Choroid plexus epithelial cell (primary cell): ENCODE measurements at regions not wholly inside any gene's neighbourhood (a gene's known extent, or its start where the extent isn't known, plus 50 kb on each side); places are given as distances from the start of the nearest gene placed in this dataset.
A peak's percentile ranks its signal among the peaks of the same experiment; 100 is the strongest.
"Not testable (repeated sequence)": the region's sequence is repeated elsewhere in the genome, so short reads cannot be mapped to it uniquely, and the experiment has no call there.

Source experiments
- DNase-seq: peaks from one replicate; pipeline ENCODE4 v3.0.0-alpha.2; 2010; ENCODE audit warnings: low read depth
- H3K4me3 ChIP-seq: 2 replicates; pipeline ENCODE4 v1.5.1; 2011; ENCODE audit warnings: low read depth, mild to moderate bottlenecking, control low read depth, low read length, moderate library complexity
- TF ChIP-seq, protein P1 (sequence below): conservative IDR thresholded peaks from 2 replicates; pipeline ENCODE4 v1.5.1; 2011; ENCODE audit warnings: low read depth, mild to moderate bottlenecking, control low read depth, inconsistent platforms, low read length, moderate library complexity

DNA sequence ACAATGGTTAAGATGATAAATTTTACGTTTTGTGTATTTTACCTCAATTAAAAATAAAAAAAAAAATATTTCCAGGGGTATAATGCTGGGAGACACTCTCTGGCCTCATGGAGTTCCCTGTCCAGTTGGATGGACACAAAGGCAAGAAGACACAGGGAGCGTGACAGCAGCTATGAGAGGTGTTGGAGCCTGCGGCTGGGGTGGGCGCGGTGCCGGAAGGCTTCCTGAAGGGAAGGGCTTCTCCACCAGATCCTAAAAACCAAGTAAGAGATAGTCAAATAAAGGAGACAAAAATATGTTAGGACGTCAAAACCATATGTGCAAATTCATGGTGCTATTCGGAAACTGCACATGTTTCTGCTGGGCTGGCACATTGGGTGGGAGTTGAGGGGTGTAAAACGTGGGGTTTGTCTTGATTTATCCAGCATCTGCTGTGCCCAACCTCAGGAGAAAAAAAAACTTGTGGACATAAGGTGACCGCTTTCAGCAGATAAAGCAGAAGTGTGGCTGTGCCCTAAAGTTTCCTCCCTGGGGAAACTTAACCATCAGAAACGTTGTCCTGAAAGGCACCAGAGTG lies 467.6 kb downstream of the RNF144A start:
- no peak overlapping the region for H3K4me3 ChIP-seq
- TF ChIP-seq, protein P1, sequence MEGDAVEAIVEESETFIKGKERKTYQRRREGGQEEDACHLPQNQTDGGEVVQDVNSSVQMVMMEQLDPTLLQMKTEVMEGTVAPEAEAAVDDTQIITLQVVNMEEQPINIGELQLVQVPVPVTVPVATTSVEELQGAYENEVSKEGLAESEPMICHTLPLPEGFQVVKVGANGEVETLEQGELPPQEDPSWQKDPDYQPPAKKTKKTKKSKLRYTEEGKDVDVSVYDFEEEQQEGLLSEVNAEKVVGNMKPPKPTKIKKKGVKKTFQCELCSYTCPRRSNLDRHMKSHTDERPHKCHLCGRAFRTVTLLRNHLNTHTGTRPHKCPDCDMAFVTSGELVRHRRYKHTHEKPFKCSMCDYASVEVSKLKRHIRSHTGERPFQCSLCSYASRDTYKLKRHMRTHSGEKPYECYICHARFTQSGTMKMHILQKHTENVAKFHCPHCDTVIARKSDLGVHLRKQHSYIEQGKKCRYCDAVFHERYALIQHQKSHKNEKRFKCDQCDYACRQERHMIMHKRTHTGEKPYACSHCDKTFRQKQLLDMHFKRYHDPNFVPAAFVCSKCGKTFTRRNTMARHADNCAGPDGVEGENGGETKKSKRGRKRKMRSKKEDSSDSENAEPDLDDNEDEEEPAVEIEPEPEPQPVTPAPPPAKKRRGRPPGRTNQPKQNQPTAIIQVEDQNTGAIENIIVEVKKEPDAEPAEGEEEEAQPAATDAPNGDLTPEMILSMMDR = no peak
- no peak for DNase-seq

DNA sequence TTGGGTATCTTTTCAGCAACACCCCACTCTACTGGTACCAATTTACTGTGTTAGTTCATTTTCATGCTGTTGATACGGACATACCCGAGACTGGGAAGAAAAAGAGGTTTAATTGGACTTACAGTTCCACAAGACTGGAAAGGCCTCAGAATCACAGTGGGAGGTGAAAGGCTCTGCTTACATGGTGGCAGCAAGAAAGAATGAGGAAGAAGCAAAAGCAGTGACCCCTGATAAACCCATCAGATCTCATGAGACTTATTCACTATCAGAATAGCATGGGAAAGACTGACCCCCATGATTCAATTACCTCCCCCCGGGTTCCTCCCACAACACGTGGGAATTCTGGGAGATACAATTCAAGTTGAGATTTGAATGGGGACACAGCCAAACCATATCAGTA lies 473.1 kb downstream of the RNF144A start:
- H3K4me3 ChIP-seq, DNase-seq: not testable (repeated sequence)

DNA sequence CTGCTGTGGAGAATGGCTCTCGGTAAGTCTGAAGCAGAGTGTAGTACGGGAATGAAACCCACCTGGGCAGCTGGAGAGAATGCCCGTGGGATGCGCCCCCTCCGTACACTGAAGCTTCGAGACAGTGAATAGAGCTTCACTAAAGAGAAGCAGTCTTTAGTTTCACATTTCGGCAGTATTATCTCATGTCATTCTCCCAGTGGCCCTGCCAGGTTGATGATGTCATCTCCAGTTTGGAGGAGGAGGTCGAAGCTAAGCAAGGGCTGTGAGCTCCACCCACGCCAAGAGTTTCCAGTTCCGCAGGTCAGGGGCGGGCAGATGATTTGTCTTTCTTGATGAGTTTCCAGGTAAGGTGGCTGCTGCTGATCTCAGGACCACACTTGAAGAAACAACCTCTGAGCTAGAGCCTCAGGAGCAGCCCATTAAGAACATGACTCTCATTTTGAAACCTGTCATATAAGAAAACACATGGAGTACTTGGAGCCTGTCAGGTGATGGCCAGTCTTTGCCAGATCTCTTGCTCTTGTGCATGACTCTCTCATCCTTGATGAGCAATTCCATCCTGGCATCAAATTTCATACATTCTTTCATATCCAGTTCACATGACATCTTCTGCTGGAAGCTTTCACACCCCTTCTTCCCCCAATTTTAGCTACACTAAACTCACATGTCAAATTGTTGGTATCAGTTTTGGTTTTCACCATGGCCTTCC lies 475.0 kb downstream of the RNF144A start:
- TF ChIP-seq, protein P1 = no peak
- H3K4me3 ChIP-seq = no peak overlapping the region
- peak; percentile 0 for DNase-seq

DNA sequence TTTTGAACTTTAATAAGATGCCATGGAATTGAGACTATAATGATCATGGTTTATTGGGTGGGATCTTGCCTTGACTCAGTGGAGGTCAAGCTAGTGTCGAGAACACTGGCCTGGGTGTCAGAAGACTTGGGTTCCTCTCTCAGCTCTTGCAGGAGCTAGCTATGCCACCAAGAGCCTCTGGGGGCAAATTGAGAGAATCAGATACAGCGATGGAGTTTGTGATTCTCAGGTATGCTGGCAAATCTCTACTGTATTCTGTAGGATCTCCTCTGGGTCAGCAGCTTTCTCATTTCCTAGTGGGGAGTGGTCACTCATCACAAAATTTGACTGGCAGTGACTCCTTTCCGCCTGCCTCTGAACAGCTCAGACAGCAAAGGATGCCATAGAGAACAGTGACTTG lies 477.0 kb downstream of the RNF144A start:
- no peak overlapping the region for H3K4me3 ChIP-seq
- TF ChIP-seq, protein P1 = no peak
- no peak for DNase-seq

DNA sequence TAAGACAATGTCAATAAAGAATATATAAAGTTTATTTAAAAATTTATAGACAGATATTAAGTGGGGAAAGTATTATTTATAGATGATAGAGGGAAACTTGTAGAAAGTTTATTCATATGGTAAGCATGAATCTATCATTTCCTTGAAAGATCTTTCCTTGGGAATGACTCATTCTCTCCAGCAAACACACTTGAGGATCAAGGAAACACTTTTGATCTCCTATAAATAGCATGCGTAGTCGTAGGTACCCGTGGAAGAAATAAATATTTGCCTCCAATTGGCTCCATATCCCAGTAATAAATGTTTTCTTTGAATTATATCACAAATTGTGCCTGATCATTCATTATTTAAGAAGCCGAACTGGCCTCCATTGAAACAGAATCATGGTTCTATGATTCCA lies 483.4 kb downstream of the RNF144A start:
- no peak for DNase-seq
- H3K4me3 ChIP-seq = no peak overlapping the region
- TF ChIP-seq, protein P1 = no peak

DNA sequence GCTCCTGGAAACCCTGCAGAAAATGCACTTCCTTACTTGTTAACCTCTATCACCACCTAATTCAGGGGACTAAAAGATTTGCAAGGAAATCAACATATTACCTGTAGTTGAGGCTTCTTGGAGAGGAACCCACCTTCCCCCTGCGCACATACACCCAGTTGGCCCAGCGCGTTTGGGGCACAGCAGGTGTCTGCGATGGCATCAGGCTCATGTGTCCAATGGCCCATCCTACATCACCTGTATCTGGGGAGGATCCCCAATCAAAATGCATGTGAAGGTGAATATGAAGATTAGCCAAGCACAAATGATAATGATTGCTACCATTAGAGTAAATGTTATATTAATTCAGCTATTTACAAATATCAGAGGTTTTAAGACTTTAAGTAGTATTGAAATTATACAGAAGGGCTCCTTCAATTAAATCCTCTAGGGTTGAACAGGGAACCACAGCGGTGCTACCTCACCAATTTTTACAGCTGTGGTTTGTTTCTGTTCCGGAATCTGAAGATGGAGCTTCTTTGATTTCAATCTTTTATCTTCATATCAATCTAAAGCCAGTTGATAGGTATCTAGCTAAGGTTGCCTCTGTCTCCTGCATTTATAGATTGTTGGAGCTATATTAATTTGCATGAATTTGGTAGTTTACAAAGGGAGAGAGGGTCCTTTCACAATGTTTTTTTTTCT lies 486.0 kb downstream of the RNF144A start:
- no peak for DNase-seq
- no peak overlapping the region for H3K4me3 ChIP-seq
- TF ChIP-seq, protein P1 = no peak

DNA sequence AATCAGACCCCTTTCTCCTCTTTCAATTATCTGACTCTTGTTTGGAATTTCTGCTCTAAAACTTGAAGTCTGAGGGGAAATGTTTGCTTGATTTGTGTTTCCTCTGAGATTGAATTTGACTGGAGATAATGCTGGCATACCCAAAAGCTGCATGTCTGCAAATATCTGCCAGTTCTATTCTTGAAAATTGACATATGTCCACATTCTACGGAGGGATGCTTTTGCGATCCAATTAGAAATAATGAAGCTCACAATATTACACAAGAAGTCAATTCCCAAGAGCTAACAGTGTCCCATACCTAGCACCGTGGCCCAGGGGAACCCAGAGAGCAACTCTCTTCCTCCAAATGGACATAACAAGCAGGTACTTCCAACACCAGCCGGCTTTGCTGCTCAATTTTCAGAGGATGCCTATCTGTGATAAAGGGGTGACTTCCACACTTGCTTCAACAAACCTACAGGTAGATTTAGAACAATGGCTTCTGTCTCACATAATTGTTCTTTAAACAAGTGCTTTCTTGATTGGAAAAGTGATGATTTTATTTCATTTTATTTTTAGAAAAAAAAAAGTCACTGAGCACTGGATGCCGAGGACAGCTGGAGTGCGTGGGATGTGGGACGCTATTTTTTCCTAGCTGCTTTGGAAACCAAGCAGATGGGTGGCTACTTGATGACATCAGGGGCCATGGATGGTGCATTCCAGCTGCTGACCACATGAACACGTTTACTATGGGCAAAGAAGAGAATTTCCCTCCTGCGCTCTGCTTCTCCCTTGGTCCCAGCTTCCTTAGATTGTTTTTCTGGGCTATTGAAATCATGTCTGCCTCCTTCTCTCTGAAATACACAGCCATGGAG lies 488.9 kb downstream of the RNF144A start:
- no peak overlapping the region for H3K4me3 ChIP-seq
- TF ChIP-seq, protein P1 = no peak
- no peak for DNase-seq
